H9 (cell line): ENCODE measurements at regions not wholly inside any gene's neighbourhood (a gene's known extent, or its start where the extent isn't known, plus 50 kb on each side); places are given as distances from the start of the nearest gene placed in this dataset.

Experiments used
- DNase-seq: peaks from one replicate; pipeline ENCODE4 v3.0.0-alpha.2; 2017
- H2AFZ ChIP-seq: one replicate; pipeline ENCODE4 v1.6.1; 2013; ENCODE audit warnings: mild to moderate bottlenecking, low read length, control low read depth, moderate library complexity
- H2AK5ac ChIP-seq: 2 replicates; pipeline ENCODE4 v1.6.1; 2013; ENCODE audit warnings: low read length, control low read depth, mixed read lengths; ENCODE audit not compliant: insufficient read length
- H2BK120ac ChIP-seq: one replicate; pipeline ENCODE4 v1.6.1; 2013; ENCODE audit warnings: low read depth, mild to moderate bottlenecking, low read length, control low read depth, inconsistent platforms; ENCODE audit not compliant: poor library complexity, severe bottlenecking
- H2BK12ac ChIP-seq: 2 replicates; pipeline ENCODE4 v1.6.1; 2013; ENCODE audit warnings: low read length, control low read depth, mixed read lengths, low read depth; ENCODE audit not compliant: insufficient read length
- H2BK15ac ChIP-seq: 2 replicates; pipeline ENCODE4 v1.6.1; 2013; ENCODE audit warnings: low read depth, low read length, control low read depth
- H2BK20ac ChIP-seq: one replicate; pipeline ENCODE4 v1.6.1; 2013; ENCODE audit warnings: low read depth, mild to moderate bottlenecking, low read length, control low read depth, inconsistent platforms; ENCODE audit not compliant: poor library complexity, severe bottlenecking
- H2BK5ac ChIP-seq: 2 replicates; pipeline ENCODE4 v1.6.1; 2013; ENCODE audit warnings: low read length, control low read depth, mixed read lengths; ENCODE audit not compliant: insufficient read length
- H3K14ac ChIP-seq: 2 replicates; pipeline ENCODE4 v1.6.1; 2013; ENCODE audit warnings: low read length, control low read depth; ENCODE audit not compliant: insufficient read depth
- H3K18ac ChIP-seq: 2 replicates; pipeline ENCODE4 v1.6.1; 2013; ENCODE audit warnings: low read depth, mild to moderate bottlenecking, mixed read lengths, low read length, control low read depth; ENCODE audit not compliant: insufficient read length
- H3K23ac ChIP-seq: 2 replicates; pipeline ENCODE4 v1.6.1; 2013; ENCODE audit warnings: low read length, control low read depth, mixed read lengths, low read depth; ENCODE audit not compliant: insufficient read length
- H3K23me2 ChIP-seq: 2 replicates; pipeline ENCODE4 v1.6.1; 2013; ENCODE audit warnings: low read depth, mild to moderate bottlenecking, mixed read lengths, low read length, control low read depth; ENCODE audit not compliant: insufficient read length, poor library complexity, severe bottlenecking
- H3K27ac ChIP-seq: 2 replicates; pipeline ENCODE4 v1.5.1; 2013; ENCODE audit warnings: low read length, control low read depth, mixed read lengths, low read depth; ENCODE audit not compliant: insufficient read length
- H3K27me3 ChIP-seq: 2 replicates; pipeline ENCODE4 v1.6.1; 2013; ENCODE audit warnings: low read length, control low read depth, inconsistent platforms; ENCODE audit not compliant: insufficient read depth
- H3K4ac ChIP-seq: 2 replicates; pipeline ENCODE4 v1.6.1; 2013; ENCODE audit warnings: low read depth, mild to moderate bottlenecking, control low read depth, inconsistent platforms, low read length, moderate library complexity
- H3K4me1 ChIP-seq: 2 replicates; pipeline ENCODE4 v1.6.1; 2013; ENCODE audit warnings: low read length, control low read depth, inconsistent platforms; ENCODE audit not compliant: insufficient read depth
- H3K4me2 ChIP-seq: 2 replicates; pipeline ENCODE4 v1.6.1; 2013; ENCODE audit warnings: low read length, control low read depth, mixed read lengths; ENCODE audit not compliant: insufficient read length, insufficient read depth
- H3K56ac ChIP-seq: 2 replicates; pipeline ENCODE4 v1.6.1; 2013; ENCODE audit warnings: low read depth, mild to moderate bottlenecking, mixed read lengths, low read length, control low read depth; ENCODE audit not compliant: insufficient read length
- H3K79me1 ChIP-seq: 2 replicates; pipeline ENCODE4 v1.6.1; 2013; ENCODE audit warnings: low read depth, mild to moderate bottlenecking, moderate library complexity, low read length, control low read depth, inconsistent platforms; ENCODE audit not compliant: insufficient read depth, poor library complexity, severe bottlenecking
- H3K79me2 ChIP-seq: 2 replicates; pipeline ENCODE4 v1.6.1; 2013; ENCODE audit warnings: low read length, control low read depth, inconsistent platforms; ENCODE audit not compliant: insufficient read depth
- H3K9ac ChIP-seq: 2 replicates; pipeline ENCODE4 v1.6.1; 2013; ENCODE audit warnings: low read length, control low read depth, mixed read lengths; ENCODE audit not compliant: insufficient read length; ENCODE audit errors: extremely low read depth
- H3K9me3 ChIP-seq: one replicate; pipeline ENCODE4 v1.6.1; 2013; ENCODE audit warnings: low read depth, low read length, inconsistent platforms; ENCODE audit not compliant: control insufficient read depth
- H3T11ph ChIP-seq: one replicate; pipeline ENCODE4 v1.6.1; 2013; ENCODE audit warnings: mild to moderate bottlenecking, low read length, control low read depth, inconsistent platforms
- H4K20me1 ChIP-seq: one replicate; pipeline ENCODE4 v1.6.1; 2013; ENCODE audit not compliant: control insufficient read depth, insufficient read length, insufficient read depth
- H4K5ac ChIP-seq: 2 replicates; pipeline ENCODE4 v1.6.1; 2013; ENCODE audit warnings: low read depth, mild to moderate bottlenecking, mixed read lengths, low read length, control low read depth; ENCODE audit not compliant: insufficient read length
- H4K8ac ChIP-seq: replicated peaks from 2 replicates; pipeline ENCODE4 v1.6.1; 2013; ENCODE audit warnings: low read length, control low read depth, mixed read lengths, low read depth; ENCODE audit not compliant: insufficient read length
- H4K91ac ChIP-seq: 2 replicates; pipeline ENCODE4 v1.6.1; 2013; ENCODE audit warnings: low read depth, mild to moderate bottlenecking, moderate library complexity, mixed read lengths, low read length, control low read depth; ENCODE audit not compliant: insufficient read length
- H3K27ac Mint-ChIP-seq, 3 experiments: 2 replicates in 2 of 3; 3 replicates in 1 of 3; pipeline ENCODE4 v1.8.0; 2020 to 2021; ENCODE audit warnings: mixed read lengths in 3 of 3, mild to moderate bottlenecking in 1 of 3, moderate library complexity in 1 of 3
- H3K27me3 Mint-ChIP-seq: 2 replicates; pipeline ENCODE4 v1.8.0; 2021; ENCODE audit warnings: low read depth, mild to moderate bottlenecking, moderate library complexity, mixed read lengths
- H3K36me3 Mint-ChIP-seq, 3 experiments: 2 replicates in 2 of 3; 3 replicates in 1 of 3; pipeline ENCODE4 v1.8.0; 2020 to 2021; ENCODE audit warnings: low read depth in 3 of 3, mixed read lengths in 3 of 3; ENCODE audit not compliant: insufficient read depth in 1 of 3
- H3K4me1 Mint-ChIP-seq, 2 experiments: 2 replicates each; pipeline ENCODE4 v1.8.0; 2020; ENCODE audit warnings: mixed read lengths in 2 of 2
- H3K4me3 Mint-ChIP-seq, 2 experiments: 2 replicates in 1 of 2; 3 replicates in 1 of 2; pipeline ENCODE4 v1.8.0; 2020 to 2021; ENCODE audit warnings: mild to moderate bottlenecking in 2 of 2, mixed read lengths in 2 of 2, moderate library complexity in 1 of 2
- H3K9me3 Mint-ChIP-seq, 2 experiments: 2 replicates in 1 of 2; 3 replicates in 1 of 2; pipeline ENCODE4 v1.8.0; 2020; ENCODE audit warnings: mild to moderate bottlenecking in 2 of 2, mixed read lengths in 2 of 2, moderate library complexity in 1 of 2
- CTCF ChIP-seq: fragments of 200-600 bp; sonication (generic); conservative IDR thresholded peaks from 3 replicates; pipeline ENCODE4 v1.8.0; 2021; ENCODE audit warnings: antibody characterized with exemption, mild to moderate bottlenecking
- WGBS: extraction: QIAGEN DNeasy Blood & Tissue Kit; methylation state at CpG from one replicate; pipeline ENCODE4 v1.1.7; 2013; ENCODE audit warnings: missing lambda C conversion rate, low lambda C conversion rate, mixed read lengths; ENCODE audit not compliant: insufficient read length; ENCODE audit errors: extremely low coverage; 5-methylcytosine and 5-hydroxymethylcytosine counted together

- Histone ChIP-seq H3K4me2 (no peak overlapping the region), H4K20me1 (no peaks in the 10 kb centered on the region), H2BK120ac (no peak overlapping the region), H4K91ac (no peak overlapping the region), H2AK5ac (no peak overlapping the region), H3K23ac (no peak overlapping the region), H2BK15ac (no peak overlapping the region), H3K79me1 (no peaks in the 10 kb centered on the region), H3K79me2 (no peaks in the 10 kb centered on the region), H2BK20ac (no peak overlapping the region), H3K18ac (no peak overlapping the region), H3K27me3 (no peaks in the 10 kb centered on the region; the same call in 1 of the 2 replicates), H3K23me2 (no peaks in the 10 kb centered on the region), H2BK12ac (no peak overlapping the region), H2BK5ac (no peak overlapping the region), H3K4ac (no peak overlapping the region), H3K56ac (no peak overlapping the region), H2AFZ (no peak overlapping the region), H4K5ac (no peak overlapping the region), H3T11ph (no peak overlapping the region), H3K27ac (no peak overlapping the region), H3K9me3 (no peaks in the 10 kb centered on the region), H4K8ac (no peak overlapping the region), H3K14ac (no peak overlapping the region), H3K4me1 (peaks cover 4% of the 10 kb centered on the region), H3K9ac (no peak overlapping the region)
- no CpG with 5 or more reads among the region's 16 CpGs for WGBS
- DNase-seq: no peak
- Mint-ChIP-seq H3K4me1 (peaks cover 17 to 24% of the 10 kb centered on the region in 2 experiments), H3K27me3 (peaks cover 9% of the 10 kb centered on the region), H3K4me3 (no peak overlapping the region), H3K36me3 (peaks cover 0 to 2% (median 0%) of the 10 kb centered on the region in 3 experiments; a peak in 1 of 7 replicates), H3K9me3 (no peaks in the 10 kb centered on the region), H3K27ac (no peak overlapping the region)
- no peak for TF ChIP-seq CTCF
These were observed 182.1 kb upstream of the SIX2 start for GRCh38 chr2:45191146-45191863.
